ENCODE measurements at regions not wholly inside any gene's neighbourhood (a gene's known extent, or its start where the extent isn't known, plus 50 kb on each side); places are given as distances from the start of the nearest gene placed in this dataset.

GRCh38 chr18:42137693-42138375 lies 182.8 kb downstream of the PIK3C3 start:
- no peak for DNase-seq (ENCODE audit: low read depth in 1 of 2, low spot score in 1 of 2)

GRCh38 chr18:42141439-42141838 lies 186.4 kb downstream of the PIK3C3 start:
- DNase-seq (ENCODE audit: low read depth in 1 of 2, low spot score in 1 of 2), result no peak

GRCh38 chr18:42155024-42155423 lies 200.0 kb downstream of the PIK3C3 start:
- DNase-seq (ENCODE audit: low read depth in 1 of 2, low spot score in 1 of 2), result no peak

- no peak for DNase-seq (ENCODE audit: low read depth in 1 of 2, low spot score in 1 of 2)
Measured at GRCh38 chr18:42156281-42156680, 201.2 kb downstream of the PIK3C3 start.

- DNase-seq (ENCODE audit: low read depth in 1 of 2, low spot score in 1 of 2), result no peak
Measured at GRCh38 chr18:42157420-42157819, 202.4 kb downstream of the PIK3C3 start.

- no peak for DNase-seq (ENCODE audit: low read depth in 1 of 2, low spot score in 1 of 2)
Measured at GRCh38 chr18:42157878-42158277, 202.8 kb downstream of the PIK3C3 start.

- DNase-seq (ENCODE audit: low read depth in 1 of 2, low spot score in 1 of 2), result no peak
Measured at GRCh38 chr18:42159146-42159545, 204.1 kb downstream of the PIK3C3 start.

- DNase-seq (ENCODE audit: low read depth in 1 of 2, low spot score in 1 of 2), result no peak
Measured at GRCh38 chr18:42163321-42163720, 208.3 kb downstream of the PIK3C3 start.

- DNase-seq (ENCODE audit: low read depth in 1 of 2, low spot score in 1 of 2), result no peak
Measured at GRCh38 chr18:42164556-42164955, 209.5 kb downstream of the PIK3C3 start.

GRCh38 chr18:42165922-42166513 lies 211.0 kb downstream of the PIK3C3 start:
- no peak for DNase-seq (ENCODE audit: low read depth in 1 of 2, low spot score in 1 of 2)

GRCh38 chr18:42168487-42168886 lies 213.5 kb downstream of the PIK3C3 start:
- no peak for DNase-seq (ENCODE audit: low read depth in 1 of 2, low spot score in 1 of 2)

GRCh38 chr18:42168907-42169306 lies 213.9 kb downstream of the PIK3C3 start:
- DNase-seq (ENCODE audit: low read depth in 1 of 2, low spot score in 1 of 2), result no peak

- no peak for DNase-seq (ENCODE audit: low read depth in 1 of 2, low spot score in 1 of 2)
Measured at GRCh38 chr18:42174909-42175308, 219.9 kb downstream of the PIK3C3 start.

GRCh38 chr18:42176599-42176998 lies 221.6 kb downstream of the PIK3C3 start:
- no peak for DNase-seq (ENCODE audit: low read depth in 1 of 2, low spot score in 1 of 2)

GRCh38 chr18:42177390-42177789 lies 222.4 kb downstream of the PIK3C3 start:
- no peak for DNase-seq (ENCODE audit: low read depth in 1 of 2, low spot score in 1 of 2)

- no peak for DNase-seq (ENCODE audit: low read depth in 1 of 2, low spot score in 1 of 2)
Measured at GRCh38 chr18:42178376-42179080, 223.5 kb downstream of the PIK3C3 start.

- no peak for DNase-seq (ENCODE audit: low read depth in 1 of 2, low spot score in 1 of 2)
Measured at GRCh38 chr18:42179542-42180121, 224.6 kb downstream of the PIK3C3 start.

- no peak for DNase-seq (ENCODE audit: low read depth in 1 of 2, low spot score in 1 of 2)
Measured at GRCh38 chr18:42181474-42181873, 226.4 kb downstream of the PIK3C3 start.

GRCh38 chr18:42182728-42183700 lies 228.0 kb downstream of the PIK3C3 start:
- DNase-seq (ENCODE audit: low read depth in 1 of 2, low spot score in 1 of 2), result no peak

GRCh38 chr18:42183746-42184145 lies 228.7 kb downstream of the PIK3C3 start:
- DNase-seq (ENCODE audit: low read depth in 1 of 2, low spot score in 1 of 2), result no peak
